T-cell (primary cell): ENCODE measurements at regions not wholly inside any gene's neighbourhood (a gene's known extent, or its start where the extent isn't known, plus 50 kb on each side); places are given as distances from the start of the nearest gene placed in this dataset.

Experiments
- ATAC-seq, 4 experiments: fragments of 200-7000 bp in 3 of 4; fragments of 150-1000 bp in 1 of 4; cut with Tn5 transposase; replicated peaks in 1 of 4; 1 replicate in 3 of 4; 2 replicates in 1 of 4; pipeline ENCODE4 v1.10.0; 2021; ENCODE audit warnings: moderate library complexity in 3 of 4, mild to moderate bottlenecking in 2 of 4, moderate number of reproducible peaks in 1 of 4
- CTCF ChIA-PET, 2 donors: fragments of 300-600 bp; sonication (Branson Sonifier 250); formaldehyde crosslinking; loops; one replicate each; lab custom pipeline; 2022; ENCODE audit warnings: antibody characterized with exemption in 2 of 2; lab: Charles Lee
- POLR2A ChIA-PET, 2 donors: fragments of 300-600 bp; sonication (Branson Sonifier 250); formaldehyde crosslinking; loops; one replicate each; lab custom pipeline; 2022; ENCODE audit warnings: antibody characterized with exemption in 2 of 2; lab: Charles Lee
- DNase-seq, 35 experiments: peaks; one replicate each; pipeline versions ENCODE4 v3.0.0 to v3.0.0-alpha.2; 2013 to 2023
- H3K27ac ChIP-seq: one replicate; pipeline ENCODE4 v1.5.1; 2013; ENCODE audit warnings: low read length
- H3K27me3 ChIP-seq, 2 experiments: replicated peaks in 1 of 2; 1 replicate in 1 of 2; 2 replicates in 1 of 2; pipeline versions ENCODE4 v1.6.1 to v1.7.0; 2013; ENCODE audit warnings: low read length in 1 of 2, mixed read lengths in 1 of 2; ENCODE audit not compliant: control insufficient read depth in 2 of 2, insufficient read depth in 2 of 2; ENCODE audit errors: extremely low read depth in 1 of 2
- H3K36me3 ChIP-seq, 2 donors: 1 replicate in 1 of 2; 2 replicates in 1 of 2; pipeline versions ENCODE4 v1.6.1 to v1.7.0; 2013; ENCODE audit warnings: low read length in 1 of 2; ENCODE audit not compliant: control insufficient read depth in 2 of 2, insufficient read depth in 1 of 2; ENCODE audit errors: extremely low read depth in 1 of 2
- H3K4me1 ChIP-seq, 2 experiments: 1 replicate in 1 of 2; 2 replicates in 1 of 2; pipeline versions ENCODE4 v1.6.1 to v1.7.0; 2013; ENCODE audit warnings: low read length in 2 of 2, mixed read lengths in 1 of 2; ENCODE audit not compliant: insufficient read depth in 2 of 2, control insufficient read depth in 1 of 2; ENCODE audit errors: extremely low read depth in 1 of 2
- H3K4me3 ChIP-seq, 2 donors: 1 replicate in 1 of 2; 2 replicates in 1 of 2; pipeline versions ENCODE4 v1.5.1 to v1.7.0; 2013; ENCODE audit warnings: mild to moderate bottlenecking in 2 of 2, low read length in 1 of 2, moderate library complexity in 1 of 2; ENCODE audit not compliant: control insufficient read depth in 1 of 2; ENCODE audit errors: extremely low read depth in 1 of 2
- H3K9me3 ChIP-seq: 2 replicates; pipeline ENCODE4 v1.7.0; 2013
- H3K27ac Mint-ChIP-seq, 2 donors: one replicate each; pipeline ENCODE4 v1.8.0; 2020 to 2021; ENCODE audit warnings: mild to moderate bottlenecking in 2 of 2, mixed read lengths in 2 of 2
- H3K27me3 Mint-ChIP-seq, 2 donors: one replicate each; pipeline ENCODE4 v1.8.0; 2021 to 2022; ENCODE audit warnings: mixed read lengths in 2 of 2
- H3K36me3 Mint-ChIP-seq: one replicate; pipeline ENCODE4 v1.8.0; 2021; ENCODE audit warnings: mixed read lengths
- H3K4me1 Mint-ChIP-seq, 3 donors: one replicate each; pipeline ENCODE4 v1.8.0; 2020 to 2022; ENCODE audit warnings: mixed read lengths in 3 of 3, mild to moderate bottlenecking in 1 of 3
- H3K4me3 Mint-ChIP-seq, 3 donors: one replicate each; pipeline ENCODE4 v1.8.0; 2020 to 2022; ENCODE audit warnings: mild to moderate bottlenecking in 3 of 3, mixed read lengths in 3 of 3, moderate library complexity in 3 of 3
- H3K9me3 Mint-ChIP-seq, 3 donors: one replicate each; pipeline ENCODE4 v1.8.0; 2020 to 2022; ENCODE audit warnings: mixed read lengths in 3 of 3
- WGBS: methylation state at CpG from one replicate; pipeline ENCODE4 v1.1.5; 2013; ENCODE audit warnings: missing lambda C conversion rate; ENCODE audit not compliant: insufficient coverage; 5-methylcytosine and 5-hydroxymethylcytosine counted together

DNA sequence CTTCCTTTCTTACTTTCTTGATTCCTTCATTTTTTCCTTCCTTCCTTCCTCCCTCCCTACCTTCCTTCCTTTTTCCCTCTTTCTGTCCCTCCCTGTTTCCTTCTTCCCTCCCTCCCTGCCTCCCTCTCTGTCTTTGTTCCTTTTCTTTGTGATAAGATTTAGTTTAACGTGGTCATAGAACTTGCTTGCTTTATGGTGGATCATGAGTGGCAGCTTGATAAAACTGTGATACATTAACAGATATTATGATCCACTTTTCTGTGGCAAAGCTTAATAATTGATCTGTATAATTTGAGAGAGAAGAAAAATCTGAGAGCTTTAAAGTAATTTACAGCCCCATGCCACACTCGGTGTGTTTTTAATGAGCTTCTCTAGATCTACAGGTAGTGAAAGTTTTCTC is 280.5 kb downstream of the RNF144B start:
- Histone ChIP-seq H3K4me3 (no peak overlapping the region), H3K4me1 (no peaks in the 10 kb centered on the region), H3K27ac (no peak overlapping the region), H3K27me3 (no peaks in the 10 kb centered on the region), H3K36me3 (no peaks in the 10 kb centered on the region), H3K9me3 (no peaks in the 10 kb centered on the region)
- POLR2A ChIA-PET = interaction anchor here in 1 of 2 donors (0.5 kb wide), 1 partner anchor 26 kb away, joined by 3 read pairs; no protein-coding TSS in a partner anchor
- WGBS = no CpG with 5 or more reads among the region's 2 CpGs
- H3K27me3 Mint-ChIP-seq = no peaks in the 10 kb centered on the region
- no peak for ATAC-seq
- DNase-seq = no peak
- H3K4me1 Mint-ChIP-seq = no peaks in the 10 kb centered on the region
- no peak overlapping the region for H3K4me3 Mint-ChIP-seq
- no peak overlapping the region for H3K27ac Mint-ChIP-seq
- no peaks in the 10 kb centered on the region for H3K36me3 Mint-ChIP-seq
- no peaks in the 10 kb centered on the region for H3K9me3 Mint-ChIP-seq
- CTCF ChIA-PET = no interaction called here

DNA sequence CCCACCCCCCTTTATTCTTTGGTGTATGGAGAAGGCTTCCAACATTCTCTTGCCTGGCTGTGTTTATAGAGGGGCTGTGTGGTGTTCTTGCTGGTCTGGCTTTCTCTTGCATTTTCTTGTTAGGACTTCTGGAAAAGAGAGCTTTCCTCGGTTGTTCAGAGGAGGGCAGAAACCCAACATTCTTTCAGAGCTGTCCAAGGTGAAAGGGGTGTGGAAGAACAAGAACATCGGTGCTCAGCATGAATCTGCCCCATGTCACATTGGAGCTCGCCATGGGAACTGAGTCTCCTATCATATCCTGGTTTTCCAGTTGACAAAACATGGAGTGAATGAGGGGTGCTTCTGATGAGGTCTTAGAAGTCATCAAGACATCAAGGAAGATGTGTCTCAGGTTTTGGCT is 281.8 kb downstream of the RNF144B start:
- no peak overlapping the region for H3K4me3 Mint-ChIP-seq
- WGBS = 80% methylated on average over 3 of the region's 3 CpGs
- no peak for DNase-seq
- H3K4me1 Mint-ChIP-seq = no peaks in the 10 kb centered on the region
- H3K9me3 ChIP-seq = no peaks in the 10 kb centered on the region
- ATAC-seq = no peak
- H3K27ac ChIP-seq = no peak overlapping the region
- no peaks in the 10 kb centered on the region for H3K36me3 Mint-ChIP-seq
- no peaks in the 10 kb centered on the region for H3K27me3 ChIP-seq
- ChIA-PET CTCF (no interaction called here), POLR2A (no interaction called here)
- H3K27me3 Mint-ChIP-seq = no peaks in the 10 kb centered on the region
- H3K27ac Mint-ChIP-seq = no peak overlapping the region
- no peaks in the 10 kb centered on the region for H3K4me1 ChIP-seq
- H3K36me3 ChIP-seq = no peaks in the 10 kb centered on the region
- H3K4me3 ChIP-seq = no peak overlapping the region
- no peaks in the 10 kb centered on the region for H3K9me3 Mint-ChIP-seq

DNA sequence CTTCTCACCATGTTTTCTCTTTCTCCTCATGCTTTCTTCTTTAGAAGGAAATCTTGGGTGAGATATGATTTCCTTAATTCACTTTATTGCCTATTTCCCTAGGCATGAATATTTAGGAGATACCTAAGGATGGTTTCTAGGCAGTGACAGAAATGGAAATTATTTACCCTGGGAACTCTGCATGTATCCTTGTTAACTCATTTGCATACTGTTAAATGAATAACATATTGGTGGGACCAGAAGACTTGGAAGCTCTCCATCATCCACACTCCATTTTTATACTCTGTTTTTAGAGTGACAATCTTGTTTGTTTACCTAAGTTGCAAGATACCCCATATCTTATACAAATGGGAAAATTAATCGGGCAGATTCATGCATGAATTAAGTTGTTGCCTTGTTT is 285.7 kb downstream of the RNF144B start:
- Histone ChIP-seq H3K27me3 (no peaks in the 10 kb centered on the region), H3K4me1 (no peaks in the 10 kb centered on the region), H3K27ac (no peak overlapping the region), H3K4me3 (no peak overlapping the region), H3K9me3 (no peaks in the 10 kb centered on the region), H3K36me3 (no peaks in the 10 kb centered on the region)
- CTCF ChIA-PET = no interaction called here
- no peak for ATAC-seq
- Mint-ChIP-seq H3K36me3 (no peaks in the 10 kb centered on the region), H3K27me3 (peaks cover 0 to 3% of the 10 kb centered on the region in 2 donors), H3K4me3 (no peak overlapping the region), H3K27ac (no peak overlapping the region), H3K9me3 (no peaks in the 10 kb centered on the region), H3K4me1 (no peaks in the 10 kb centered on the region)
- DNase-seq = no peak
- no CpG with 5 or more reads among the region's 1 CpG for WGBS
- POLR2A ChIA-PET = interaction anchor here in 1 of 2 donors (1.0 kb wide), 1 partner anchor 10 kb away, joined by 3 read pairs; no protein-coding TSS in a partner anchor

DNA sequence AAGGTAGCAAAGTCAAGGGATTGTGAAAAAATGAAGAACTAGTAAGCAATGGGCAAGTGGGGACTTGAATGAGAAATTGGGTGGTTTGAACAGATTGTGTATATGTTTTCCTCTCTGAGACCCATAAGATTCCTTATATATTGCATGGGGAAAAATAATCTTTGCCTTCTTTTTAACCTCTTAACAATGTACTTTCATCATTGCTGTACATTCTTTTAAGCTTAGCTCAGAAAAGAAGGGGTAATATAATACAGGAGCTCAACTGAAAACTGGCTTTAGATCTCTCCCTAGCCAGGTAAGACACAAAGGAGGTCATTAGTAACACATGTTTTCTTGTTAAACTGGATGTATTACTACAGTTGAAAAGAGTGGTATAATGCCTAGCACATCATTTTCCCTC is 287.2 kb downstream of the RNF144B start:
- ChIA-PET CTCF (no interaction called here), POLR2A (no interaction called here)
- no peaks in the 10 kb centered on the region for H3K36me3 ChIP-seq
- H3K4me3 ChIP-seq = no peak overlapping the region
- DNase-seq (no peak), ATAC-seq (no peak)
- no peak overlapping the region for H3K27ac ChIP-seq
- Mint-ChIP-seq H3K36me3 (no peaks in the 10 kb centered on the region), H3K4me1 (no peaks in the 10 kb centered on the region), H3K9me3 (peaks cover 0 to 6% (median 0%) of the 10 kb centered on the region in 3 donors), H3K4me3 (no peak overlapping the region), H3K27ac (no peak overlapping the region), H3K27me3 (peaks cover 0 to 3% of the 10 kb centered on the region in 2 donors)
- H3K9me3 ChIP-seq = no peaks in the 10 kb centered on the region
- H3K27me3 ChIP-seq = no peaks in the 10 kb centered on the region
- H3K4me1 ChIP-seq = no peaks in the 10 kb centered on the region

DNA sequence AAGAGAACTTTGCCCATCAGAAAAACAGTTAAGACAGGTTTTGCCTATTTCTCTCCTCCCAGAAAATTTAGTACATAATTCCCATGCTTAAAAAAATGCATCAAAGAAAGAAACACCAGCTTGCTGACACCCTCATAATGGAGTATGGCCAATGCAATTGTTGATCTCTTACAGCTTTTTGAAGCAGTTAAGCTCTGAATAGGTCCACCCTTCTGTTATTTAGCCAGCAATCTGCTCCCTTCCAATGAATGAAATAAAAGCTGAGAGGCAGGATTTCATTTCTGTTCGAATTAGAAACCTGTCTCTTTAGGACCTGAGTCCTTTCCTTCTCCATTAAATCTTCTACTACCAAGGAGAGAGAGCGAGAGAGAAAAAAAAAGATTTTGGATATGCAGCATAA is 288.7 kb downstream of the RNF144B start:
- Mint-ChIP-seq H3K9me3 (peaks cover 0 to 9% (median 0%) of the 10 kb centered on the region in 3 donors), H3K27ac (no peak overlapping the region), H3K4me1 (no peaks in the 10 kb centered on the region), H3K27me3 (peaks cover 0 to 3% of the 10 kb centered on the region in 2 donors), H3K36me3 (no peaks in the 10 kb centered on the region), H3K4me3 (no peak overlapping the region)
- Histone ChIP-seq H3K4me3 (no peak overlapping the region), H3K27ac (no peak overlapping the region), H3K4me1 (no peaks in the 10 kb centered on the region), H3K27me3 (no peaks in the 10 kb centered on the region), H3K9me3 (no peaks in the 10 kb centered on the region), H3K36me3 (no peaks in the 10 kb centered on the region)
- DNase-seq (no peak), ATAC-seq (no peak)
- ChIA-PET POLR2A (no interaction called here), CTCF (no interaction called here)
- WGBS = no CpG with 5 or more reads among the region's 2 CpGs

GRCh38 chr6:18676548-18676947 is 289.4 kb downstream of the RNF144B start:
- Histone ChIP-seq H3K9me3 (no peaks in the 10 kb centered on the region), H3K4me1 (no peaks in the 10 kb centered on the region), H3K27me3 (no peaks in the 10 kb centered on the region), H3K36me3 (no peaks in the 10 kb centered on the region), H3K4me3 (no peak overlapping the region), H3K27ac (no peak overlapping the region)
- Mint-ChIP-seq H3K27ac (no peak overlapping the region), H3K36me3 (no peaks in the 10 kb centered on the region), H3K27me3 (peaks cover 0 to 3% of the 10 kb centered on the region in 2 donors), H3K4me3 (no peak overlapping the region), H3K9me3 (peaks cover 0 to 9% (median 0%) of the 10 kb centered on the region in 3 donors), H3K4me1 (no peaks in the 10 kb centered on the region)
- ChIA-PET CTCF (no interaction called here), POLR2A (no interaction called here)
- ATAC-seq (no peak), DNase-seq (no peak)
- 100% methylated on average over 2 of the region's 7 CpGs for WGBS

GRCh38 chr6:18680842-18681241 is 293.7 kb downstream of the RNF144B start:
- Mint-ChIP-seq H3K9me3 (peaks cover 0 to 9% (median 0%) of the 10 kb centered on the region in 3 donors), H3K27me3 (no peaks in the 10 kb centered on the region), H3K4me1 (no peaks in the 10 kb centered on the region), H3K36me3 (no peaks in the 10 kb centered on the region), H3K4me3 (no peak overlapping the region), H3K27ac (no peak overlapping the region)
- H3K27me3 ChIP-seq = no peaks in the 10 kb centered on the region
- ChIA-PET POLR2A (no interaction called here), CTCF (no interaction called here)
- H3K4me1 ChIP-seq = no peaks in the 10 kb centered on the region
- no peaks in the 10 kb centered on the region for H3K36me3 ChIP-seq
- no peak overlapping the region for H3K27ac ChIP-seq
- H3K4me3 ChIP-seq = no peak overlapping the region
- ATAC-seq (no peak), DNase-seq (no peak)
- no peaks in the 10 kb centered on the region for H3K9me3 ChIP-seq
